PC-3 (cell line): ENCODE measurements at regions not wholly inside any gene's neighbourhood (a gene's known extent, or its start where the extent isn't known, plus 50 kb on each side); places are given as distances from the start of the nearest gene placed in this dataset.

Experiments
- ATAC-seq: fragments of 200-7000 bp; cut with Tn5 transposase; 2 replicates; pipeline ENCODE4 v1.9.1; 2020; ENCODE audit warnings: mild to moderate bottlenecking, moderate library complexity
- BruUV-seq: library from RNA; stranded (reverse); fragments of 400-500 nt; replicated peaks from 2 replicates; lab custom pipeline; 2021; lab: Mats Ljungman, UMichigan
- CTCF ChIA-PET: fragments of 300-600 bp; sonication (Branson Sonifier 250); formaldehyde crosslinking; loops from one replicate; lab custom pipeline; 2022; ENCODE audit warnings: antibody characterized with exemption; lab: Charles Lee
- POLR2A ChIA-PET: fragments of 300-600 bp; sonication (Branson Sonifier 250); formaldehyde crosslinking; loops from one replicate; lab custom pipeline; 2022; ENCODE audit warnings: antibody characterized with exemption; ENCODE audit not compliant: unreplicated experiment; lab: Charles Lee
- DNase-seq: peaks from one replicate; pipeline ENCODE4 v3.0.0-alpha.2; 2015
- H2AFZ ChIP-seq: fragments of 300-600 bp; sonication (generic); 2 replicates; pipeline ENCODE4 v1.6.0; 2016; ENCODE audit warnings: antibody characterized with exemption, low read length
- H3F3A ChIP-seq: fragments of 300-600 bp; sonication (generic); one replicate; pipeline ENCODE4 v1.6.0; 2017; ENCODE audit warnings: antibody characterized with exemption, low read length, control low read depth, mild to moderate bottlenecking; ENCODE audit not compliant: unreplicated experiment
- H3K27ac ChIP-seq: fragments of 300-600 bp; sonication (generic); 2 replicates; pipeline ENCODE4 v1.5.1; 2016; ENCODE audit warnings: mild to moderate bottlenecking, low read length
- H3K27me3 ChIP-seq: fragments of 300-600 bp; sonication (generic); 2 replicates; pipeline ENCODE4 v1.6.1; 2016; ENCODE audit warnings: low read length, mixed read lengths
- H3K36me3 ChIP-seq: fragments of 300-600 bp; sonication (generic); 2 replicates; pipeline ENCODE4 v1.6.1; 2016; ENCODE audit warnings: low read depth, mixed run types, low read length, mixed read lengths
- H3K4me1 ChIP-seq: fragments of 300-600 bp; sonication (generic); 2 replicates; pipeline ENCODE4 v1.5.1; 2016; ENCODE audit warnings: low read length; ENCODE audit not compliant: insufficient read depth
- H3K4me2 ChIP-seq: fragments of 300-600 bp; sonication (generic); 2 replicates; pipeline ENCODE4 v1.6.0; 2016; ENCODE audit warnings: low read length
- H3K4me3 ChIP-seq: fragments of 300-600 bp; sonication (generic); 2 replicates; pipeline ENCODE4 v1.5.1; 2016; ENCODE audit warnings: mild to moderate bottlenecking, low read length, mixed read lengths
- H3K79me2 ChIP-seq: fragments of 300-600 bp; sonication (generic); 2 replicates; pipeline ENCODE4 v1.6.1; 2017; ENCODE audit warnings: low read length, mixed read lengths
- H3K9ac ChIP-seq: fragments of 300-600 bp; sonication (generic); 2 replicates; pipeline ENCODE4 v1.6.0; 2016; ENCODE audit warnings: mild to moderate bottlenecking, low read length
- H3K9me2 ChIP-seq: fragments of 300-600 bp; sonication (generic); replicated peaks from 2 replicates; pipeline ENCODE4 v1.6.1; 2016; ENCODE audit warnings: mixed run types, low read length, mixed read lengths
- H3K9me3 ChIP-seq: fragments of 300-600 bp; sonication (generic); 2 replicates; pipeline ENCODE4 v1.6.1; 2016; ENCODE audit warnings: low read length, mixed read lengths
- H4K20me1 ChIP-seq: fragments of 300-600 bp; sonication (generic); 2 replicates; pipeline ENCODE4 v1.6.1; 2016; ENCODE audit warnings: low read length, mixed read lengths
- EZH2 ChIP-seq: fragments of 300-600 bp; sonication (generic); IDR thresholded peaks from one replicate; pipeline ENCODE4 v1.6.1; 2017; ENCODE audit warnings: antibody characterized with exemption, mild to moderate bottlenecking, low read length; ENCODE audit not compliant: unreplicated experiment
- EZH2phosphoT487 ChIP-seq: fragments of 300-600 bp; sonication (generic); IDR thresholded peaks from 2 replicates; pipeline ENCODE4 v1.6.1; 2018; ENCODE audit warnings: mild to moderate bottlenecking, antibody characterized with exemption, low read length, borderline replicate concordance
- intact Hi-C: fragments of 100-400 bp; cut with micrococcal nuclease; formaldehyde crosslinking; loops from 2 replicates; pipeline ENCODE4 v1.9.0; 2023
- TF ChIP-seq, protein P1 (sequence below): fragments of 300-600 bp; sonication (generic); conservative IDR thresholded peaks from 2 replicates; pipeline ENCODE4 v1.5.1; 2017; ENCODE audit warnings: antibody characterized with exemption, low read depth, mild to moderate bottlenecking, low read length

DNA sequence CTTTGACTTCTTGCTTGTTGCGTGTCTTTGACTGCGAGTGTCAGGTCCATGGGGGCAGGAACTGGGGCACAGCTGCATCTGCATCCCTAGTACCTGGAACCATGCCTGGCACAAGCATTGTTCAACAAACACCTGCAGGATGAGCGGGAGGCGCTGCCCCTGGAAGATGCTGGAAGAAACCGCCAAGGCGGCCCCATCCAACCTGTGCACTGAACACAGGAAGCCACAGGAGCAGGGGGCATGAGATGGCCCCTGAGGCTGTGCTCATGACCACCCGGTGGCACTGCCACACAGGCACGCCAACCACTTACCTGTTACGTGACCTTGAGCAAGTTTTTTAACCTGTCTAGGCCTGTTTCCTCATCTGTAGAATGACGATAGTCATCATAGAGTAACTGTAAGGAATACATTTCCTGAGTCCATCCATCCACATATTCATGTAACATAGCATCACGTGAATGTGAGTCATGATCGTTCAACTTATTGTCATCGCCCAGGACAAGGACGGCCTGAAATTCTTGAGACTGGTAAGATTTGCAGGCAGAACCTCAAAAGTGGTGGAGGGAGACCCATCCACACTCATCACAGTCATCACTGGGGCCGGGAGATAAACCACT lies 374.2 kb downstream of the PREX1 start:
- Histone ChIP-seq H3K4me1 (no peaks in the 10 kb centered on the region), H3K9ac (no peak overlapping the region), H3K4me2 (no peak overlapping the region), H3K9me2 (no peaks in the 10 kb centered on the region), H3K4me3 (no peak overlapping the region), H3K36me3 (no peaks in the 10 kb centered on the region), H3K27me3 (peaks cover 74% of the 10 kb centered on the region), H3F3A (no peaks in the 10 kb centered on the region), H3K27ac (no peak overlapping the region), H2AFZ (no peak overlapping the region), H3K79me2 (no peaks in the 10 kb centered on the region), H3K9me3 (no peaks in the 10 kb centered on the region), H4K20me1 (no peaks in the 10 kb centered on the region)
- intact Hi-C loops = no loop called here
- ATAC-seq (no peak), DNase-seq (peak; percentile 10)
- no TSS peak for BruUV-seq
- TF ChIP-seq EZH2 (no peak), EZH2phosphoT487 (no peak)
- TF ChIP-seq, protein P1, sequence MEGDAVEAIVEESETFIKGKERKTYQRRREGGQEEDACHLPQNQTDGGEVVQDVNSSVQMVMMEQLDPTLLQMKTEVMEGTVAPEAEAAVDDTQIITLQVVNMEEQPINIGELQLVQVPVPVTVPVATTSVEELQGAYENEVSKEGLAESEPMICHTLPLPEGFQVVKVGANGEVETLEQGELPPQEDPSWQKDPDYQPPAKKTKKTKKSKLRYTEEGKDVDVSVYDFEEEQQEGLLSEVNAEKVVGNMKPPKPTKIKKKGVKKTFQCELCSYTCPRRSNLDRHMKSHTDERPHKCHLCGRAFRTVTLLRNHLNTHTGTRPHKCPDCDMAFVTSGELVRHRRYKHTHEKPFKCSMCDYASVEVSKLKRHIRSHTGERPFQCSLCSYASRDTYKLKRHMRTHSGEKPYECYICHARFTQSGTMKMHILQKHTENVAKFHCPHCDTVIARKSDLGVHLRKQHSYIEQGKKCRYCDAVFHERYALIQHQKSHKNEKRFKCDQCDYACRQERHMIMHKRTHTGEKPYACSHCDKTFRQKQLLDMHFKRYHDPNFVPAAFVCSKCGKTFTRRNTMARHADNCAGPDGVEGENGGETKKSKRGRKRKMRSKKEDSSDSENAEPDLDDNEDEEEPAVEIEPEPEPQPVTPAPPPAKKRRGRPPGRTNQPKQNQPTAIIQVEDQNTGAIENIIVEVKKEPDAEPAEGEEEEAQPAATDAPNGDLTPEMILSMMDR = no peak
- CTCF ChIA-PET = no interaction called here
- POLR2A ChIA-PET = no interaction called here

DNA sequence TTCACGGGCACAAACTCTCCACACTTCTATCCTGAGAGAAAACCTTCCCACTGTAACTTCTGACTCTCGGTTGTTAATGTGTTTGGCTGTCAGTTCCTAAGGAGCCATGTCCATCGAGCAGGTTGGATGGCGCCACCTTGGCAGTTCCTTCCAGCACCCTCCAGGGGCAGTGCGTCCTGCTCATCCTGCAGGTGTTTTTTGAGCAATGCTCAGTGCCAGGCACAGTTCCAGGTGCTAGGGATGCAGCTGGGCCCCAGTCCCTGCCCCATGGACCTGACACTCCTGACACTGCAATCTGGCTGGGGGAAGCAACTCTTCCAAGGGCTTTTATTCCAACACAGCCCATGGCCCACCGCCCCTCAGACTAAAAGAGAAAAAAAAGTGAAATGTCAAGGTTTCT lies 376.4 kb downstream of the PREX1 start:
- Histone ChIP-seq H3K4me1 (no peaks in the 10 kb centered on the region), H3K27me3 (peaks cover 77% of the 10 kb centered on the region), H3K27ac (no peak overlapping the region), H3K4me2 (no peak overlapping the region), H3K9me3 (no peaks in the 10 kb centered on the region), H3F3A (no peaks in the 10 kb centered on the region), H4K20me1 (no peaks in the 10 kb centered on the region), H3K4me3 (no peak overlapping the region), H2AFZ (no peak overlapping the region), H3K79me2 (no peaks in the 10 kb centered on the region), H3K9me2 (no peaks in the 10 kb centered on the region), H3K36me3 (no peaks in the 10 kb centered on the region), H3K9ac (no peak overlapping the region)
- DNase-seq = no peak
- BruUV-seq = no TSS peak
- POLR2A ChIA-PET = no interaction called here
- intact Hi-C loops = no loop called here
- CTCF ChIA-PET = no interaction called here
- TF ChIP-seq EZH2 = no peak
- no peak for TF ChIP-seq EZH2phosphoT487
- TF ChIP-seq, protein P1 = 0 out of 2 replicates have a peak, but pooled peaks have one; percentile 16
- no peak for ATAC-seq
